ENCODE measurements at regions not wholly inside any gene's neighbourhood (a gene's known extent, or its start where the extent isn't known, plus 50 kb on each side); places are given as distances from the start of the nearest gene placed in this dataset.
A peak's percentile ranks its signal among the peaks of the same experiment; 100 is the strongest.

GRCh38 chr9:81234924-81235610, 454.3 kb downstream of the TLE1 start:
- DNase-seq, result no peak
- Histone ChIP-seq H3K4me2 (ENCODE audit: insufficient read depth, insufficient read length, low read length) (no peak overlapping the region), H3K23me2 (ENCODE audit: insufficient read length, low read depth, low read length, poor library complexity, severe bottlenecking) (no peaks in the 10 kb centered on the region), H3K9me3 (ENCODE audit: control insufficient read depth, low read depth, low read length) (no peaks in the 10 kb centered on the region), H2AFZ (ENCODE audit: low read length) (no peak overlapping the region), H4K8ac (replicated peaks; ENCODE audit: insufficient read length, low read depth, low read length) (no peak overlapping the region), H4K20me1 (ENCODE audit: control insufficient read depth, insufficient read depth, insufficient read length) (no peaks in the 10 kb centered on the region), H3K4me1 (ENCODE audit: insufficient read depth, low read length) (no peaks in the 10 kb centered on the region), H4K5ac (ENCODE audit: insufficient read length, low read depth, low read length) (no peak overlapping the region), H2BK15ac (ENCODE audit: low read depth, low read length) (no peak overlapping the region), H3K14ac (ENCODE audit: insufficient read depth, low read length) (no peak overlapping the region), H3K18ac (ENCODE audit: insufficient read length, low read depth, low read length) (no peak overlapping the region), H2BK5ac (ENCODE audit: insufficient read length, low read length) (no peak overlapping the region), H2AK5ac (ENCODE audit: insufficient read length, low read length) (no peak overlapping the region), H3K79me2 (ENCODE audit: insufficient read depth, low read length) (no peaks in the 10 kb centered on the region), H4K91ac (ENCODE audit: insufficient read length, low read depth, low read length) (no peak overlapping the region), H2BK120ac (ENCODE audit: low read depth, low read length, poor library complexity, severe bottlenecking) (no peak overlapping the region), H3K79me1 (ENCODE audit: insufficient read depth, low read depth, low read length, poor library complexity, severe bottlenecking) (no peaks in the 10 kb centered on the region), H2BK20ac (ENCODE audit: low read depth, low read length, poor library complexity, severe bottlenecking) (no peak overlapping the region), H3K56ac (ENCODE audit: insufficient read length, low read depth, low read length) (no peak overlapping the region), H3K27me3 (ENCODE audit: insufficient read depth, low read length) (no peaks in the 10 kb centered on the region), H2BK12ac (ENCODE audit: insufficient read length, low read depth, low read length) (no peak overlapping the region), H3K4ac (ENCODE audit: low read depth, low read length) (no peak overlapping the region), H3K27ac (ENCODE audit: insufficient read length, low read depth, low read length) (no peak overlapping the region), H3K9ac (ENCODE audit: extremely low read depth, insufficient read length, low read length) (no peak overlapping the region), H3K23ac (ENCODE audit: insufficient read length, low read depth, low read length) (no peak overlapping the region), H3T11ph (ENCODE audit: low read length) (no peak overlapping the region)
- WGBS (ENCODE audit: extremely low coverage, insufficient read length, low lambda C conversion rate), result no CpG with 5 or more reads among the region's 6 CpGs
- Mint-ChIP-seq H3K4me3 (no peak overlapping the region), H3K27me3 (ENCODE audit: low read depth) (no peaks in the 10 kb centered on the region), H3K27ac (0 out of 7 replicates have a peak overlapping the region, but pooled peaks of 1 of the 3 experiments have one; percentile 21), H3K4me1 (no peaks in the 10 kb centered on the region), H3K36me3 (ENCODE audit: insufficient read depth in 1 of 3, low read depth in 3 of 3) (no peaks in the 10 kb centered on the region), H3K9me3 (no peaks in the 10 kb centered on the region)
- TF ChIP-seq, protein P1, sequence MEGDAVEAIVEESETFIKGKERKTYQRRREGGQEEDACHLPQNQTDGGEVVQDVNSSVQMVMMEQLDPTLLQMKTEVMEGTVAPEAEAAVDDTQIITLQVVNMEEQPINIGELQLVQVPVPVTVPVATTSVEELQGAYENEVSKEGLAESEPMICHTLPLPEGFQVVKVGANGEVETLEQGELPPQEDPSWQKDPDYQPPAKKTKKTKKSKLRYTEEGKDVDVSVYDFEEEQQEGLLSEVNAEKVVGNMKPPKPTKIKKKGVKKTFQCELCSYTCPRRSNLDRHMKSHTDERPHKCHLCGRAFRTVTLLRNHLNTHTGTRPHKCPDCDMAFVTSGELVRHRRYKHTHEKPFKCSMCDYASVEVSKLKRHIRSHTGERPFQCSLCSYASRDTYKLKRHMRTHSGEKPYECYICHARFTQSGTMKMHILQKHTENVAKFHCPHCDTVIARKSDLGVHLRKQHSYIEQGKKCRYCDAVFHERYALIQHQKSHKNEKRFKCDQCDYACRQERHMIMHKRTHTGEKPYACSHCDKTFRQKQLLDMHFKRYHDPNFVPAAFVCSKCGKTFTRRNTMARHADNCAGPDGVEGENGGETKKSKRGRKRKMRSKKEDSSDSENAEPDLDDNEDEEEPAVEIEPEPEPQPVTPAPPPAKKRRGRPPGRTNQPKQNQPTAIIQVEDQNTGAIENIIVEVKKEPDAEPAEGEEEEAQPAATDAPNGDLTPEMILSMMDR (conservative IDR thresholded peaks at IDR 0.05), result no peak

Data from H9 (cell line).